ENCODE measurements at regions not wholly inside any gene's neighbourhood (a gene's known extent, or its start where the extent isn't known, plus 50 kb on each side); places are given as distances from the start of the nearest gene placed in this dataset.
"Not testable (repeated sequence)": the region's sequence is repeated elsewhere in the genome, so short reads cannot be mapped to it uniquely, and the experiment has no call there.

DNA sequence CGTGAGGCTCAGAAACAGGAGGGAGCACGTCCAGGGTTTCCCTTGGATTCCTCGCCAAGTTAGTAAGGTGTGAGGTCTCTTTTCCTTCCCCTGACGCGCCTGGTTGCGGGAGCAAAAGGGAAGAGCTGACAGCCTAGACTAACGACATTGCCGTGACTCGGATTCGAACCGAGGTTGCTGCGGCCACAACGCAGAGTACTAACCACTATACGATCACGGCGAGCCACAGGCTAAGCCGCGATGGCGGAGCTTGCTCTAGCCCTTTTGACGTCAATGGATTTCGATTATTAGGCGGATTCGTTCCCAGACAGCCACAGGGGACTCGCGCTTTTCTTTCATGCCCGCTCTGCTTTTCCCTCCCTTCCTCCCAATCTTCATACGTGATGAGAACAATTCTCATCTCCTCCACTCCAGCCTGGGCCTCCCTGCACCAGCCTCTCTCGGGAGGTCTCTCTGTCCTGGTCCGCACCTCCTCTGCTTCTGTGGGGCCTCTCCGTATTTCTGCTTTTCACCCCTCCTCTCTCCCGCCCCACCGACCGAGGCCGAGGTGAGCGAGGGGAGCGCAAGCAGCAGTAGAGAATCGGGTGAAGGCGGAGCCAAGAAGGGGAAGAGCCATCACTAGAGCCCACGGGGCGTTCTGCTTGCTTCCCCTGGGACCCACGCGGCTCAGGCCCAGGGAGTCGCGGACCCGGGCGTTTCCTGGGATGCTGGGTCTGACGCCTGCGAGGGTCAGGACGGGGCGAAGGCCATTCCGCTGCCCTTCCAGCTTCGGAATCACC lies 150.7 kb upstream of the NBPF11 start:
- not testable (repeated sequence) for TF ChIP-seq POLR2A, POLR2AphosphoS5, EP300 (IDR thresholded peaks at IDR 0.05)
- TF ChIP-seq, protein P1, sequence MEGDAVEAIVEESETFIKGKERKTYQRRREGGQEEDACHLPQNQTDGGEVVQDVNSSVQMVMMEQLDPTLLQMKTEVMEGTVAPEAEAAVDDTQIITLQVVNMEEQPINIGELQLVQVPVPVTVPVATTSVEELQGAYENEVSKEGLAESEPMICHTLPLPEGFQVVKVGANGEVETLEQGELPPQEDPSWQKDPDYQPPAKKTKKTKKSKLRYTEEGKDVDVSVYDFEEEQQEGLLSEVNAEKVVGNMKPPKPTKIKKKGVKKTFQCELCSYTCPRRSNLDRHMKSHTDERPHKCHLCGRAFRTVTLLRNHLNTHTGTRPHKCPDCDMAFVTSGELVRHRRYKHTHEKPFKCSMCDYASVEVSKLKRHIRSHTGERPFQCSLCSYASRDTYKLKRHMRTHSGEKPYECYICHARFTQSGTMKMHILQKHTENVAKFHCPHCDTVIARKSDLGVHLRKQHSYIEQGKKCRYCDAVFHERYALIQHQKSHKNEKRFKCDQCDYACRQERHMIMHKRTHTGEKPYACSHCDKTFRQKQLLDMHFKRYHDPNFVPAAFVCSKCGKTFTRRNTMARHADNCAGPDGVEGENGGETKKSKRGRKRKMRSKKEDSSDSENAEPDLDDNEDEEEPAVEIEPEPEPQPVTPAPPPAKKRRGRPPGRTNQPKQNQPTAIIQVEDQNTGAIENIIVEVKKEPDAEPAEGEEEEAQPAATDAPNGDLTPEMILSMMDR (IDR thresholded peaks at IDR 0.05): not testable (repeated sequence)
